GOT3 (cell line): ENCODE measurements at regions not wholly inside any gene's neighbourhood (a gene's known extent, or its start where the extent isn't known, plus 50 kb on each side); places are given as distances from the start of the nearest gene placed in this dataset.

Experiments used
- DNase-seq: peaks from one replicate; lab custom pipeline; 2025; ENCODE audit warnings: mixed read lengths; lab: John Stamatoyannopoulos, UW

GRCh38 chr12:68451261-68452077 is 119.3 kb upstream of the MDM1 start:
- no peak for DNase-seq

GRCh38 chr12:68452078-68452715 is 120.0 kb upstream of the MDM1 start:
- no peak for DNase-seq

- no peak for DNase-seq
Measured at GRCh38 chr12:68453278-68453677, 121.1 kb upstream of the MDM1 start.

DNA sequence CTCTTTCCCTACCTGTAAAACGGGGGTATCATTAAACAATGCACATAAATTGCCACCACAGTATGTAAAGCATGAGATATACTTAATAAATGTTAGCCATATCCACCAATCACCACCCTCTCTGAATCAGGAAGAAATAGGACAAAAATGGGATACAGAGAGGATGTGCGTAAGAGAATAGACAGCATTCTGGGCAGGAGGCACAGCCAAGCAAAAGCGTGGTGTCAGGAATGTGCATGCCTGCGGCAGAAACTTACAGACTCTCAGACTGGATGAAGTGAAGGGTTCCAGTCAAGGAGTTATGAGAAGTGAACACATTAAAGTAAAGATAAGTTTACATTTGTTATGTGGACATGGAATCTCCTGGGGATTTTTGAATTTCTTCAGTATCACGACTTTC is 121.7 kb upstream of the MDM1 start:
- DNase-seq = no peak

DNA sequence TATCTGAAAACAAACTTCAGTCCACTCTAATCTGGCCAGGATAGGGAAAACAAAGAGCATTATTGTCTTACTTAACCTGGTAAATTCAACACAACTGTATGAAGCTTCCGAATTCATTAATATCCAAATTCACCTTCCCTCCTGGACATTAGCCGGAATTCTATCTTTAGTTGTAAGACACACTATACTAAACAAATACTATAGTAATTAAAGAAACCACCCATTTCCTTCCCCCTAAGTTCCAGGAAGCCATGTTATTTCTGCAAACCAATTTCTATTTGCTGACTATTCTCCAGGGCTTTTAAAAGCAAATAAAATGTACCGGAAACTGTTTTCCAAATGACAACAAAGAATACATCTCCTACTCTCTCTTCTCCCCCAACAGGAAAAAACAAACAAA is 122.7 kb upstream of the MDM1 start:
- DNase-seq = no peak

GRCh38 chr12:68455691-68456345 is 123.7 kb upstream of the MDM1 start:
- no peak for DNase-seq

DNA sequence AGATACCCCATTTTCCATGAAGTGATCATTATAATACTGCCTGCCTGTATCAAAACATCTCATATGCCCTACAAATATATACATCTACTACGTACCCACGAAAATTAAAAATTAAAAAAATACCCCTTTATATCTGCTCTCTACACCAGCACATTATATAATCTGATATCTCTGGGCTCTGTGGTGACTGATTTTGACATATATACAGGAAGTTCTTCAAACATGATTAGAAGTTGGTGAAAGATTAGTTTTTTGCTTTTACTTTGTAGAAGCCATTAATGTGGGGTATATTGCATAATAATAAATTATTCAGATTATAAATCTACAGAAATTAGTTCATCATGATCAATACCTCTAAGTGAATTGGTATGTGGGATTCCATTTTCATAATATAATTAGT is 126.7 kb upstream of the MDM1 start:
- DNase-seq = no peak

GRCh38 chr12:68460236-68460635 is 128.1 kb upstream of the MDM1 start:
- DNase-seq = no peak

DNA sequence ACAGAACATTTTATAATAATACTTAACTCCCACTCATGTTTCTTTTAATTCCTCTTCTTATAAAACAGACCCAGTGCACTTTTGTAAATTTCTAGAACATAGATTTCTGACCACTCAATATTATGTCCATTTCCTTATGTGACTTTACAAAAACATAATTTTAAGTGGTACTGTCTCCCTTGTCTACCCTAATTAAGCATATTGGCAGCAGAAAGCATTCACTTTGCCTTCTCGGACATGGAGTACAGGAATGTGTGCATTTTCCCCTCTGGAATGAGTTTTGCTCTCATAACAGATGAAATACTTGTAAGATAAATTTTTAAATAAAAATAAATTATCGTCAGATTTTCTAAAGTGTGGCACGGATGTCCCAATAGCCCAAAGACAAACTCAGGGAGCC is 129.5 kb upstream of the MDM1 start:
- DNase-seq = no peak

DNA sequence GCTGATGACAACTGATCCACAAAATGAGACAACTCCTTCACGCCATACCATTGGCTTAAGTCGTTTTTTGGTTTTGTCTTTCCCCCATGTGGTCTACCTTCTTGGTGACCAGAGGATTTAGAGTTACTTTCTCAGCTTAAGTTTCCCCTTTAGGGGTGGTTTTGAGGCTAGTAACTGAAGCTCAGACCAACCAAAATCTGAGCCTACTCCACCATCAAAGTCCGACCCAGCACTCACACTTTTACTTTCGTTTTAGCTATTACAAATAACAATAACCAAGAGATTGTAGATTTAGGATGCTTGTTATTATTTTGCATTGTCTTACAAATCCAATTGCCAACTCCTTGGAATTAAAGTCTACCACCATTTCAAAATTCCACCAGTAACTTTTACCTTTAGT is 130.6 kb upstream of the MDM1 start:
- no peak for DNase-seq

DNA sequence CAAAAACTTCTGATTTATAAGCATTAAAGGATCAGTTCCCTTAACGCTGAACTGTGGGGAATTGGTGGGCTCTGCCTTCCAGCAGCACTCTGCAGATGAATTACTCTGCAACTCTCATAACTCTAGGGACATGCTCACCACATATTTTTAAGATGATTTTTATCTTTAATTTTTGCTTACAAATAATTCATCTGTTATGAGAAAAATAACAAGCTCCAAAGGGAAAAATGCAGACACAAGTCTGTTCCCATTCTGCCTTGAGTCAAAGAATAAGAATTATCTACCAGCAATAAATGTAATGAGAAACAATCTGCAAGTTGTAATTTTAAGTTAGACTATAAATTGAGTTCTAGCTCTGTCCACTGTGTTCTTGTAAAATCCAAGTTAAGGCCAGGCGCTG is 133.1 kb upstream of the MDM1 start:
- no peak for DNase-seq

- DNase-seq = no peak
Measured at GRCh38 chr12:68467514-68467913, 135.4 kb upstream of the MDM1 start.

DNA sequence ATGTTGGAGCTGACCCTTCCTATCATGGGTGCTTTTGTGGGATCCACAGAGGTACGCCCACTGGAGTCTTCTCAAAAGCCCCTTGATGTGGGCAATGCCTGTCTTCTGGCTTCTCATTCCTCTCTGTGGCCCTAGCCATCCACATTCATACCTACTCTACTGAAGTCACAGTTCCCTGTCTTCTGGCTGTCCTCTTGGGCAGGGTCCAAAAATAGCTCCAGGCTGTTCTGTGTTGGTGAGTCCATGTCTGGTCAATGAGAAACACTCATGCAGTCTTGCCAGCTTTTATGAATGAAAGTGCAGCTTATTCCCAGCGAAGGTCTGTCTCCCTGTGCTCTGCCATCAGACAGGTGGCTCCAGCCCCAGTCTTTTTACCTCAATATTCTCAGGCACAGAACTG is 135.9 kb upstream of the MDM1 start:
- no peak for DNase-seq

DNA sequence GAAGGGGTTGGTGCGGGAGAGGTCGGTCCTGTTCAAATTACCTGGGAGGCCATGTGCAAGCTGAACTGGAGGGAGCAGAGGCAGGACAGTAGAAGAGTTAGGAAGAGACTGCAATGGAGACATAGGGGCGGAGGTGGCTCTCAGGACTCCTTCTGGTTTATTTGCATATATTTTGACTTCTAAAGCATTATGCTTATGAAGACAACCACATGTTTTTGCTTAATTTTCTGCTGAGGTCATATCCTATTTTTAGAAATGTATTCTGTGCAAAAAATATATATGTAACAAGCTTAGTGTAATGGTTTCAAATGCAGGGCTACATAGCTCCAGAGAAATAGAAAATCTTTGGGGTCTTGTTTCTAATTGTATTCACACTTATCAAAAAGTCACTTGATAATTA is 137.0 kb upstream of the MDM1 start:
- no peak for DNase-seq

DNA sequence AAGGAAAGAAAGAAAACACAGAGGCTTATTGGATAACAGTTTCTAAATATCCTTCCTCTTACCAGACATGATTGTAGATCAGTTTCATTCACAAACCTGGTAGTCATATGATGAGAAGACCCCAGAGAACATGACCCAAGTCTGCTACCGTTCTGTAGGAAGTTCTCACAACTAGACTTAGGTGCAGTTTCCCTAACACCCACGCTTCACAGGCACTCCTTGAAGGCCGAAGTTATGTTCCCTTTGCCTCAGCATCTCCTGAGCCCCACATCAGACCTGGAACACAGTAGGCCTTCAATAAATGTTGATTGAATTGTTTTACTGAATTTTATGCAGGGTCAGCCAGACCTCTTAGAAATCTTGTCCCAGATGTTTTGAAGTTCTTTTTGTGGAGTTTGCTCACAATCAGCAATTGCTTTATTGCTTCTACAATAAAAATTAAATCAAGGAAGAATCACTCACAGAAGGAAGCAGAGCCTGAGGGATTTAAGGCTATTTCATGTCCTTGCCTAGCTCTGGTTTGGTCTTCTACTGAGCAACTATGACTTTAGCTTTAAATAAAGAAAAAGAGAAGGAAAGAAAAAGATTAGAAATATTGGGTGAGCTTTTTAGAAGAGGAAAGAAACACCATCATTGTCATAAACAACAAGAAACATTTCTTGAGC is 138.6 kb upstream of the MDM1 start:
- no peak for DNase-seq

- no peak for DNase-seq
Measured at GRCh38 chr12:68474467-68475204, 136.1 kb upstream of the RAP1B start.

GRCh38 chr12:68476794-68477193 is 133.9 kb upstream of the RAP1B start:
- DNase-seq = no peak

DNA sequence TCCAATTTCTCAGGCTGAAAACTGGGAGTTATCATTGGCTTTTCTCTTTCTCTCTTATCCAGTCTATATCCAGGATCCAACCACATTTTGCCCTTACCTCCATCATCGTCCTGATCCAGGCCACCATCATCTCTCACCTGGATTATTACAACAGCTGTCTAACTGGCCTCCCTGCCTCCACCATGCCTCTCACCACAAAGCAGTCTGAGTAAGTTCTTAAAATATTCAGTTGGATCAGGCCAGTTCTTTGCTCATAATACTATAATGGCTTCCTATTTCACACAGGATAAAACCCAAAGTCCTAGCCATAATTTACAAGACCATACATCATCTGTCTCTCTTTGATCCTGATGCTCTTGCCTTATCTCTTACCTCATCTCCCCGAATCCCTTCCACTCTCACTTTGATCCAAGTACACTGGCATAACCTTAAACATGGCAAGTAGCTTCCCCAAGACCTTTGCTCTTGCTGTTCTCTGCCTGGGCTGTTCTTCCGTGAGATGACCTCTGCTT is 133.4 kb upstream of the RAP1B start:
- DNase-seq = no peak

DNA sequence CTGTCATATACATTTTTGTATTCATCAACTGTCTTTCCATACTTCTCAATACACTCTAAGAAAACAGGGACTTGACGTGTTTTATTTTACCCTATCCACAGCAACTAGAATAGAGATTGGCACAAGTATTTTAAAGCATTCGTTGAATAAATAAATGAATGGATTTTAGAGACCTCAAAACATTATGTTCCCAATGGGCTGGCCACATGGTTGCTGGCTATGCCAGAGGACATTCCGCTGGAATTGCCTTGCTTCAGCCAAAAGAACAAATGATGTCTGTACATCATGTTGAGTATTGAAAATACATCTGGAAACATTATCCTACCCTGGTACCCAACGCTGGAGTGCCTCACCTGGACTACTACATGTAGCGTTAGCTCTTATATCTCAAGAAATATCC is 132.8 kb upstream of the RAP1B start:
- DNase-seq = no peak

GRCh38 chr12:68478516-68479260 is 132.0 kb upstream of the RAP1B start:
- no peak for DNase-seq

DNA sequence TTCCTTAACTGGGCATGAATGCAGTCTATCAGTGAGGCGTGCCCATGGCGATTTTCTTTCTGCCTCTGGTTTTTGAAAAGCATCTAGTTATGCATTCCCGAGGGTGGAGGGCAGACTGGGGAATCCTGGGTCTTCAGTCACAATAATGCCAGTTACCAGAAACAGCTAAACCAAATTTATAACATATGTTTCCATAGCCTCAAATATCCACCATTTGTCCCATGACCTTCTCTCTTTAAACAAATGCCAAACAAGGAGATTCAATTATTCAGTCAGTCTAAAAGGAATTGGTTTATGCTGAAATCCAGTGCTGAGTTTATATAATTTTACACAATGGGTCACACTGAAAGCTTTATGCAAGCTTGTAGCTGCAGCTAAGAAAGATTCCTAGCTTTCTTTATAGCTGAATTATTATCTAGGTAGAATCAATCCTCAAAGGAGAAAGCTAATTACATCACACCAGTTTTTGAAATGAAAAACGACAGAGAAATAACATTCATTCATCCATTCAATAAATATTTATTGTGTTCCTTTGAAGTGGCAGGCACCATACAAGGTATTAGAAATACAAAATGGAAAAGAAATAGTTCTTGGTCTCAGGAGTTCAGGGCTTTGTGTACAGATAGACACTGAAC is 131.3 kb upstream of the RAP1B start:
- no peak for DNase-seq
